ENCODE measurements at regions not wholly inside any gene's neighbourhood (a gene's known extent, or its start where the extent isn't known, plus 50 kb on each side); places are given as distances from the start of the nearest gene placed in this dataset.

DNA sequence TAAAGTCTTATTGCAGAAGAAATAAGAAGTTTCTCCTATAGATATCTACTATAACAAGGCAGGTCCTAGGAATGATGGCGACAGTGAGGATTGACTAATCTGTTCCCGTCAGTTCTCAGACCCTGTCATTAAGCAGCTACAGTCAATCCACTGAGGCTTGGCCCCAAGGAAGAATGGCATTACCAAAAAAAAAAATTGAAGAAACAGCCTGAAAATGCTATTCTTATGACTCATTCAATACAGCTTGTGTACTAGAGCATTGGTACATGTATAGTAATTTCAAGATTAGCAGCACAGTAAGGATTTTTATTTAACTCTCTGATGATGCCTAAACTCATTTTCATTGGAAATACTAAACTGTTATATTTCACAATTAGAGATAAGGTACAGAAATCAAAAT lies 1096.1 kb upstream of the NXPH2 start:
- Histone ChIP-seq H3K4me3 (ENCODE audit: low read depth in 2 of 2, low read length in 2 of 2) (no peak overlapping the region), H3K4me1 (ENCODE audit: control insufficient read depth, insufficient read depth, low read length) (no peaks in the 10 kb centered on the region), H3K27ac (ENCODE audit: low read length) (no peak overlapping the region), H3K27me3 (ENCODE audit: control insufficient read depth, insufficient read depth, low read length) (no peaks in the 10 kb centered on the region), H3K36me3 (ENCODE audit: control insufficient read depth, insufficient read depth, low read length) (no peaks in the 10 kb centered on the region), H3K9me3 (ENCODE audit: control insufficient read depth, insufficient read depth, low read depth, low read length) (no peaks in the 10 kb centered on the region)
- intact Hi-C loops (cut with micrococcal nuclease; ENCODE audit: unreplicated experiment) (no loop called here), in situ Hi-C loops (cut with HindIII; ENCODE audit: low pct_unique_long_range_greater_than_20kb, low sequenced_read_pairs) (no loop called here)
- TF ChIP-seq POLR2AphosphoS5 (IDR thresholded peaks at IDR 0.05; ENCODE audit: low read depth, low read length): no peak
- TF ChIP-seq, protein P1, sequence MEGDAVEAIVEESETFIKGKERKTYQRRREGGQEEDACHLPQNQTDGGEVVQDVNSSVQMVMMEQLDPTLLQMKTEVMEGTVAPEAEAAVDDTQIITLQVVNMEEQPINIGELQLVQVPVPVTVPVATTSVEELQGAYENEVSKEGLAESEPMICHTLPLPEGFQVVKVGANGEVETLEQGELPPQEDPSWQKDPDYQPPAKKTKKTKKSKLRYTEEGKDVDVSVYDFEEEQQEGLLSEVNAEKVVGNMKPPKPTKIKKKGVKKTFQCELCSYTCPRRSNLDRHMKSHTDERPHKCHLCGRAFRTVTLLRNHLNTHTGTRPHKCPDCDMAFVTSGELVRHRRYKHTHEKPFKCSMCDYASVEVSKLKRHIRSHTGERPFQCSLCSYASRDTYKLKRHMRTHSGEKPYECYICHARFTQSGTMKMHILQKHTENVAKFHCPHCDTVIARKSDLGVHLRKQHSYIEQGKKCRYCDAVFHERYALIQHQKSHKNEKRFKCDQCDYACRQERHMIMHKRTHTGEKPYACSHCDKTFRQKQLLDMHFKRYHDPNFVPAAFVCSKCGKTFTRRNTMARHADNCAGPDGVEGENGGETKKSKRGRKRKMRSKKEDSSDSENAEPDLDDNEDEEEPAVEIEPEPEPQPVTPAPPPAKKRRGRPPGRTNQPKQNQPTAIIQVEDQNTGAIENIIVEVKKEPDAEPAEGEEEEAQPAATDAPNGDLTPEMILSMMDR (IDR thresholded peaks at IDR 0.05): no peak
- TF ChIP-seq TCF7L2 (IDR thresholded peaks at IDR 0.05; ENCODE audit: low read depth, low read length): no peak
- TF ChIP-seq, protein P2, sequence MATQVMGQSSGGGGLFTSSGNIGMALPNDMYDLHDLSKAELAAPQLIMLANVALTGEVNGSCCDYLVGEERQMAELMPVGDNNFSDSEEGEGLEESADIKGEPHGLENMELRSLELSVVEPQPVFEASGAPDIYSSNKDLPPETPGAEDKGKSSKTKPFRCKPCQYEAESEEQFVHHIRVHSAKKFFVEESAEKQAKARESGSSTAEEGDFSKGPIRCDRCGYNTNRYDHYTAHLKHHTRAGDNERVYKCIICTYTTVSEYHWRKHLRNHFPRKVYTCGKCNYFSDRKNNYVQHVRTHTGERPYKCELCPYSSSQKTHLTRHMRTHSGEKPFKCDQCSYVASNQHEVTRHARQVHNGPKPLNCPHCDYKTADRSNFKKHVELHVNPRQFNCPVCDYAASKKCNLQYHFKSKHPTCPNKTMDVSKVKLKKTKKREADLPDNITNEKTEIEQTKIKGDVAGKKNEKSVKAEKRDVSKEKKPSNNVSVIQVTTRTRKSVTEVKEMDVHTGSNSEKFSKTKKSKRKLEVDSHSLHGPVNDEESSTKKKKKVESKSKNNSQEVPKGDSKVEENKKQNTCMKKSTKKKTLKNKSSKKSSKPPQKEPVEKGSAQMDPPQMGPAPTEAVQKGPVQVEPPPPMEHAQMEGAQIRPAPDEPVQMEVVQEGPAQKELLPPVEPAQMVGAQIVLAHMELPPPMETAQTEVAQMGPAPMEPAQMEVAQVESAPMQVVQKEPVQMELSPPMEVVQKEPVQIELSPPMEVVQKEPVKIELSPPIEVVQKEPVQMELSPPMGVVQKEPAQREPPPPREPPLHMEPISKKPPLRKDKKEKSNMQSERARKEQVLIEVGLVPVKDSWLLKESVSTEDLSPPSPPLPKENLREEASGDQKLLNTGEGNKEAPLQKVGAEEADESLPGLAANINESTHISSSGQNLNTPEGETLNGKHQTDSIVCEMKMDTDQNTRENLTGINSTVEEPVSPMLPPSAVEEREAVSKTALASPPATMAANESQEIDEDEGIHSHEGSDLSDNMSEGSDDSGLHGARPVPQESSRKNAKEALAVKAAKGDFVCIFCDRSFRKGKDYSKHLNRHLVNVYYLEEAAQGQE (IDR thresholded peaks at IDR 0.05; ENCODE audit: insufficient read depth in 1 of 2, low read depth in 2 of 2, low read length in 1 of 2): no peak
- TF ChIP-seq SIN3A (IDR thresholded peaks at IDR 0.05; ENCODE audit: borderline replicate concordance, insufficient read depth, low read depth, low read length): no peak
- POLR2A ChIA-PET: interaction anchor here (0.5 kb wide), 1 partner anchor 226 kb away, joined by 12 read pairs; no protein-coding TSS in a partner anchor
- DNase-seq (ENCODE audit: low read depth, low spot score) (no peak), ATAC-seq (no peak)
- BruUV-seq (replicated peaks): no TSS peak
- CTCF ChIA-PET: no interaction called here

DNA sequence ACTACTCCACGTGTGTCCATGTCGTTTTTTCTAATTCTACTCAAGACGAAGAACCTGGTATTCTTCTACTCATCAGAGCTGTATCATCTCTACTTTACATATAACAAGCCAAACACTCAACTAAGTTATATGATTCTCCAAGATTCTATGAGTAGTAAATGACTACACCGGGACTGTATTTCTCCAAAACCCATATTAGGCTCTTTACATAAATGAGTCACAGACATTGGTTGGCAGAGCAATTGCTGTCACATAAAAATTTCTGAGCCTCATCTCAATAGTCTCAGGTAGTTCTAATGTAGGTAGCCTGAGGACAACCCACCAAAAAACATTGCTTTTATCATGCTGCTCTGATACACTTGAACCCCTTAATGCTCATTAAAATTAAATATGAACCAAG lies 1092.3 kb upstream of the NXPH2 start:
- ChIA-PET CTCF (no interaction called here), POLR2A (no interaction called here)
- no TSS peak for BruUV-seq (replicated peaks)
- Histone ChIP-seq H3K27me3 (ENCODE audit: control insufficient read depth, insufficient read depth, low read length) (no peaks in the 10 kb centered on the region), H3K36me3 (ENCODE audit: control insufficient read depth, insufficient read depth, low read length) (no peaks in the 10 kb centered on the region), H3K9me3 (ENCODE audit: control insufficient read depth, insufficient read depth, low read depth, low read length) (no peaks in the 10 kb centered on the region), H3K27ac (ENCODE audit: low read length) (no peak overlapping the region), H3K4me3 (ENCODE audit: low read depth in 2 of 2, low read length in 2 of 2) (no peak overlapping the region), H3K4me1 (ENCODE audit: control insufficient read depth, insufficient read depth, low read length) (no peaks in the 10 kb centered on the region)
- ATAC-seq (no peak), DNase-seq (ENCODE audit: low read depth, low spot score) (no peak)
- no peak for TF ChIP-seq TCF7L2 (IDR thresholded peaks at IDR 0.05; ENCODE audit: low read depth, low read length)
- TF ChIP-seq POLR2AphosphoS5 (IDR thresholded peaks at IDR 0.05; ENCODE audit: low read depth, low read length): no peak
- TF ChIP-seq, protein P2 (IDR thresholded peaks at IDR 0.05; ENCODE audit: insufficient read depth in 1 of 2, low read depth in 2 of 2, low read length in 1 of 2): no peak
- TF ChIP-seq, protein P1 (IDR thresholded peaks at IDR 0.05): no peak
- no peak for TF ChIP-seq SIN3A (IDR thresholded peaks at IDR 0.05; ENCODE audit: borderline replicate concordance, insufficient read depth, low read depth, low read length)
- in situ Hi-C loops (cut with HindIII; ENCODE audit: low pct_unique_long_range_greater_than_20kb, low sequenced_read_pairs) (no loop called here), intact Hi-C loops (cut with micrococcal nuclease; ENCODE audit: unreplicated experiment) (no loop called here)
